ENCODE measurements at regions not wholly inside any gene's neighbourhood (a gene's known extent, or its start where the extent isn't known, plus 50 kb on each side); places are given as distances from the start of the nearest gene placed in this dataset.

DNA sequence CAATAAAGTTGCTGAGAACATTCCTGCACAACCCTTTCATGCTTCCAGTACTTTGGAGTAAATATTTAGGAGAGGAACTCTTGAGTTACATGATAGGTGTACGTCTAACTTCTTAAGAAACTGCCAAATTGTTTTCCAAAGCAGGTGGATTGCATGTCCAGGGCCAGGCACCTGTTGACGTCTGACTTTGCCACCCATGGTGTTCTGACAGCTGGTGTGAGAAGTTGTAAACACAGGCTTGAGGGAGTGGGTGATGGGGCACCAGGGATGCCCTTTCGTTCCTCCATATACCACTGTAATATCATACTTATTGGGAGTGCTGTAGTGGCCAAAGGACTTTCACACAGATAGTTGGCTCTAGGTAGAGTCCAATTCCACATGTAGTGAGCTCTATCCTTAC lies 352.1 kb downstream of the GADD45G start:
- no peaks in the 10 kb centered on the region for H3K9me3 ChIP-seq (ENCODE audit: control insufficient read depth in 1 of 2, insufficient read depth in 1 of 2, low read length in 2 of 2)
- Mint-ChIP-seq H3K4me3 (no peak overlapping the region), H3K4me1 (ENCODE audit: low read depth) (peaks cover 11% of the 10 kb centered on the region), H3K27ac (no peak overlapping the region), H3K27me3 (no peaks in the 10 kb centered on the region), H3K36me3 (ENCODE audit: low read depth) (no peaks in the 10 kb centered on the region), H3K9me3 (no peaks in the 10 kb centered on the region)
- ATAC-seq (ENCODE audit: poor library complexity) = no peak
- DNase-seq = no peak
- H3K27ac ChIP-seq (ENCODE audit: low read depth in 1 of 2, low read length in 2 of 2) = no peak overlapping the region
- no peak overlapping the region for H3K4me3 ChIP-seq (ENCODE audit: low read length)
- TF ChIP-seq, protein P1, sequence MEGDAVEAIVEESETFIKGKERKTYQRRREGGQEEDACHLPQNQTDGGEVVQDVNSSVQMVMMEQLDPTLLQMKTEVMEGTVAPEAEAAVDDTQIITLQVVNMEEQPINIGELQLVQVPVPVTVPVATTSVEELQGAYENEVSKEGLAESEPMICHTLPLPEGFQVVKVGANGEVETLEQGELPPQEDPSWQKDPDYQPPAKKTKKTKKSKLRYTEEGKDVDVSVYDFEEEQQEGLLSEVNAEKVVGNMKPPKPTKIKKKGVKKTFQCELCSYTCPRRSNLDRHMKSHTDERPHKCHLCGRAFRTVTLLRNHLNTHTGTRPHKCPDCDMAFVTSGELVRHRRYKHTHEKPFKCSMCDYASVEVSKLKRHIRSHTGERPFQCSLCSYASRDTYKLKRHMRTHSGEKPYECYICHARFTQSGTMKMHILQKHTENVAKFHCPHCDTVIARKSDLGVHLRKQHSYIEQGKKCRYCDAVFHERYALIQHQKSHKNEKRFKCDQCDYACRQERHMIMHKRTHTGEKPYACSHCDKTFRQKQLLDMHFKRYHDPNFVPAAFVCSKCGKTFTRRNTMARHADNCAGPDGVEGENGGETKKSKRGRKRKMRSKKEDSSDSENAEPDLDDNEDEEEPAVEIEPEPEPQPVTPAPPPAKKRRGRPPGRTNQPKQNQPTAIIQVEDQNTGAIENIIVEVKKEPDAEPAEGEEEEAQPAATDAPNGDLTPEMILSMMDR (IDR thresholded peaks at IDR 0.05) = no peak
- no peaks in the 10 kb centered on the region for H3K36me3 ChIP-seq (ENCODE audit: insufficient read depth, low read length)
- H3K27me3 ChIP-seq (ENCODE audit: control insufficient read depth in 1 of 2, insufficient read depth in 2 of 2, low read length in 2 of 2) = no peaks in the 10 kb centered on the region
- H3K4me1 ChIP-seq (ENCODE audit: insufficient read depth, low read length) = peaks cover 6% of the 10 kb centered on the region
- CTCF ChIA-PET = no interaction called here
- intact Hi-C loops (cut with DNase I, micrococcal nuclease) = loop anchor here in 1 of 2 experiments (1.0 kb wide), 1 partner anchor 45 kb away; no protein-coding TSS in a partner anchor
- POLR2A ChIA-PET = no interaction called here

DNA sequence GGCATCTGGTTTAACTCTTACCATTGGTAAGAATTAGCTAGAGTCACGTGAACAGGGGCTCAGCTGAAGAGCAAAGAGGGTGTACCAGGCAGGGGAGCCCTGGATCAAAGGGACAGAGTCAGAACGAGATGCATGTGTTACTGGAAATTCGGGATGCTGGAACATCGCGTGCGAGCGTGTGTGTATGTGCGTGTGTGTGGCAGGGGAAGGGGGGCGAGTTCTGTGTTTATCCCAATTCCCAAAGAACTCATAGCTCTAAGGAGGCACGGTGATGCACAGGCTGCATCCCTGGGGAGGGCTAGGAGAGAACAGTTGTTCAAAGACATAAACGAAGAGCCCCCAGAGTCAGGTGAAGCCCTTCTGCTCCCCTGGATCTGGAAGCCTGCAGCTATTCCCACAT lies 353.3 kb downstream of the GADD45G start:
- Histone ChIP-seq H3K27me3 (ENCODE audit: control insufficient read depth in 1 of 2, insufficient read depth in 2 of 2, low read length in 2 of 2) (no peaks in the 10 kb centered on the region), H3K4me1 (ENCODE audit: insufficient read depth, low read length) (peaks cover 13% of the 10 kb centered on the region), H3K9me3 (ENCODE audit: control insufficient read depth in 1 of 2, insufficient read depth in 1 of 2, low read length in 2 of 2) (no peaks in the 10 kb centered on the region), H3K36me3 (ENCODE audit: insufficient read depth, low read length) (no peaks in the 10 kb centered on the region), H3K4me3 (ENCODE audit: low read length) (no peak overlapping the region), H3K27ac (ENCODE audit: low read depth in 1 of 2, low read length in 2 of 2) (no peak overlapping the region)
- DNase-seq (no peak), ATAC-seq (ENCODE audit: poor library complexity) (no peak)
- H3K27ac Mint-ChIP-seq = no peak overlapping the region
- CTCF ChIA-PET = no interaction called here
- H3K9me3 Mint-ChIP-seq = no peaks in the 10 kb centered on the region
- TF ChIP-seq, protein P1 (IDR thresholded peaks at IDR 0.05) = no peak
- H3K36me3 Mint-ChIP-seq (ENCODE audit: low read depth) = no peaks in the 10 kb centered on the region
- H3K27me3 Mint-ChIP-seq = no peaks in the 10 kb centered on the region
- no peak overlapping the region for H3K4me3 Mint-ChIP-seq
- intact Hi-C loops (cut with DNase I, micrococcal nuclease) = no loop called here
- peaks cover 16% of the 10 kb centered on the region for H3K4me1 Mint-ChIP-seq (ENCODE audit: low read depth)
- POLR2A ChIA-PET = no interaction called here

DNA sequence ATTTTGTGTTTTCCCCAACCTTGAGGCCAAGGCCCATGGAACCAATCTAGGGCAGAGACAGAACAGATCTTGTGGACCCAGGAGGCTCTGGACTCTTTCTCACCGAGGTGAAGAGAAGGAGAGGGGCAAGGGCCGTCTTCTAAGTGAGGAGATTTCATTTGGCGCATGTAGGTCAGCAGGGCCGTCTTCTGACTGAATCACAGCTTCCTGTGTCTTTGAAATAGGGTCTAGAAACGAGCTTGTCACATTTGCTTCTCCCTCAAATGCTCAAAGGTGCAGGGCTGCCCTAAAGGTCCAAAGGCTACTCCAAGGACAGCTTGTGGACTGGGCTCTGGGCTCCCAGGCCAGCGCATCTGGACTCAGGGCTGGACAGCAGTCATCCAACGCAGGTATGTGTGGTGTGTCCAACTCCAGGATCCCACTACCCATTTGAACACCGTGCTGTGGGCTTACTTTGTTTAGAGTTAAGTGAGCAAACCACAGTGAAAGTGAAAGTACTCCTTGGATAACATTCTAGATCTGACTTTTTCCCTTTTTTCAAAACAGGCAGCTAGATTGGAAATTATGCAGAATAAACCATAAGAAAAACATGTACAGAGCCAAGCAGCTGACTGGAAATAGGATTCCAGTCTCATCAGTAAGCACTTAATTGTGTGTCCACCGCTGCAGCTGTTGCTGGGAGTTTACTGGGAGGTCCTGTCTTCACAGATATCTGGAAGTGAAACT lies 357.0 kb downstream of the GADD45G start:
- no peaks in the 10 kb centered on the region for H3K27me3 Mint-ChIP-seq
- no peaks in the 10 kb centered on the region for H3K27me3 ChIP-seq (ENCODE audit: control insufficient read depth in 1 of 2, insufficient read depth in 2 of 2, low read length in 2 of 2)
- intact Hi-C loops (cut with DNase I, micrococcal nuclease) = no loop called here
- no peaks in the 10 kb centered on the region for H3K36me3 Mint-ChIP-seq (ENCODE audit: low read depth)
- H3K27ac Mint-ChIP-seq = no peak overlapping the region
- peak overlapping the region; percentile 49 for H3K4me3 Mint-ChIP-seq
- no peaks in the 10 kb centered on the region for H3K36me3 ChIP-seq (ENCODE audit: insufficient read depth, low read length)
- DNase-seq (peak in 2 of 14 experiments; percentile 17 to 22), ATAC-seq (ENCODE audit: poor library complexity) (no peak)
- H3K4me3 ChIP-seq (ENCODE audit: low read length) = peak overlapping the region; percentile 24
- peaks cover 13% of the 10 kb centered on the region for H3K4me1 ChIP-seq (ENCODE audit: insufficient read depth, low read length)
- ChIA-PET CTCF (no interaction called here), POLR2A (no interaction called here)
- no peaks in the 10 kb centered on the region for H3K9me3 ChIP-seq (ENCODE audit: control insufficient read depth in 1 of 2, insufficient read depth in 1 of 2, low read length in 2 of 2)
- no peaks in the 10 kb centered on the region for H3K9me3 Mint-ChIP-seq
- TF ChIP-seq, protein P1 (IDR thresholded peaks at IDR 0.05) = no peak
- H3K27ac ChIP-seq (ENCODE audit: low read depth in 1 of 2, low read length in 2 of 2) = no peak overlapping the region
- H3K4me1 Mint-ChIP-seq (ENCODE audit: low read depth) = peaks cover 16% of the 10 kb centered on the region

Measured in CD4-positive, alpha-beta T cell (primary cell).